GM21447 (cell line): ENCODE measurements at regions not wholly inside any gene's neighbourhood (a gene's known extent, or its start where the extent isn't known, plus 50 kb on each side); places are given as distances from the start of the nearest gene placed in this dataset.

ENCODE experiments used
- ATAC-seq: cut with Tn5 transposase; IDR thresholded peaks from one replicate; pipeline ENCODE4 v1.9.1; 2021; ENCODE audit not compliant: unreplicated experiment

- ATAC-seq = no peak
Observed at GRCh38 chr4:166602068-166602467, 632.2 kb downstream of the SPOCK3 start.

GRCh38 chr4:166622425-166622977 is 611.8 kb downstream of the SPOCK3 start:
- no peak for ATAC-seq

GRCh38 chr4:166625018-166625637 is 609.2 kb downstream of the SPOCK3 start:
- ATAC-seq = no peak

- ATAC-seq = no peak
Observed at GRCh38 chr4:166628454-166628853, 605.8 kb downstream of the SPOCK3 start.

- no peak for ATAC-seq
Observed at GRCh38 chr4:166635367-166635766, 598.9 kb downstream of the SPOCK3 start.

- ATAC-seq = no peak
Observed at GRCh38 chr4:166637816-166638215, 596.5 kb downstream of the SPOCK3 start.

- ATAC-seq = no peak
Observed at GRCh38 chr4:166655231-166655630, 579.1 kb downstream of the SPOCK3 start.

GRCh38 chr4:166655705-166656104 is 578.6 kb downstream of the SPOCK3 start:
- ATAC-seq = no peak

- no peak for ATAC-seq
Observed at GRCh38 chr4:166657261-166657660, 577.0 kb downstream of the SPOCK3 start.

GRCh38 chr4:166658585-166658984 is 575.7 kb downstream of the SPOCK3 start:
- no peak for ATAC-seq

- ATAC-seq = peak; percentile 88
Observed at GRCh38 chr4:166662266-166662843, 571.9 kb downstream of the SPOCK3 start.

GRCh38 chr4:166670341-166670740 is 564.0 kb downstream of the SPOCK3 start:
- no peak for ATAC-seq

- no peak for ATAC-seq
Observed at GRCh38 chr4:166673911-166674310, 560.4 kb downstream of the SPOCK3 start.

GRCh38 chr4:166675411-166675810 is 558.9 kb downstream of the SPOCK3 start:
- no peak for ATAC-seq

- no peak for ATAC-seq
Observed at GRCh38 chr4:166680796-166681195, 553.5 kb downstream of the SPOCK3 start.

GRCh38 chr4:166682200-166682599 is 552.1 kb downstream of the SPOCK3 start:
- ATAC-seq = no peak
